ENCODE measurements at regions not wholly inside any gene's neighbourhood (a gene's known extent, or its start where the extent isn't known, plus 50 kb on each side); places are given as distances from the start of the nearest gene placed in this dataset.

DNA sequence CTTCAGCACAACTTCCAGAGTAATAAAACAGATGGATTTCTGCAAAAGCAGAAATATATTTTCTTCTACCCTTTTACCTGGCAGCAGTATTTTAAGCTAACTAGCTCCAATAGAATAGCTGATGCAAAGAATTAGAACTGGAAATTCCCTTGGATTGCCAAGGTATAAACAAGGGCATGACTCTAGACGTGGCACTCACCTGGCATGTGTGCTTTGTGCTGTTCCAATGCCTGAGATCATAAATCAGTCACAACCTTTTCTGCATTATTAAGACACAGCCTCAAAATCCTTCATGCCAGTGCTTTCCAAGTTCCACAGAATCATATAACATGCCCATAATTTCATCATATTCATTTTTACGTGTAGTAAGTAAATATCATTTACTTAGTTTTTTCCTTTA lies 1048.7 kb downstream of the ADGRL2 start:
- no peak for DNase-seq

DNA sequence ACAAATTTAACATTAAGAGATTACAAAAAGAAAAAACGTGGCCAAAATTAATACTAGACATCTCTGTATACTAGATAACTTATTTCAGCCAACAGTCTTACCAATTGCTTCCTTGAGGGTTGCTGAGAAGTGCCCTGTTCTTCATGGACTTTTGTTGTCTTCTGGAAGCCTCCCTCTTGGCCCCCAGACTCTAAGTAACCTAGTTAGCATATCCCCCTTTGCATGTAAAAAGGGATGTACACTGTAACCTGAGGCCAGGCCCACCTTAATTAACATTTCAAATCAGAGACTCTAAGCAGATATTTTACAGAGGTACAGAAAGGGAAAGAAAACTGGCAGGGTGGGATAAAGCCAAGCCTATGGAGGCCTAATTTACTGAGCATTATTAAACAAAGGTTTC lies 1047.3 kb downstream of the ADGRL2 start:
- no peak for DNase-seq

DNA sequence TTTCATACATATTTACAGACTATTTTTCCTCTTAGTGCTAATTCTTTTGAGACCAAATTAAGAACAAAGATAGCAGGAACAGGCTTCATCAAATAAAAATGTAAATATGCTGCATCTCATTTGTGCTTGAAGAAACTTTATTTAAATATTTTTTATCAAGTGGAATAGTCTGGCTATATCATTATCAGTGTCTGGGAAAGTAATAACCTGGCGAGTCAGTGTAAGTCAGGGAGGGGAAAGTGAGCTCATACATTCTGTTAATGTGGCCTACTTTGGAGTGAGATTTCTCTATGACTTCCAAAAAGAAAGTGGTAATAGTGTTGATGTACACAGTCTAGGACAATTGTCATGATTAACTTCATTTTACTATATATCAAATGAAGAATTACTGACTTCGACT lies 1045.1 kb downstream of the ADGRL2 start:
- DNase-seq: no peak

DNA sequence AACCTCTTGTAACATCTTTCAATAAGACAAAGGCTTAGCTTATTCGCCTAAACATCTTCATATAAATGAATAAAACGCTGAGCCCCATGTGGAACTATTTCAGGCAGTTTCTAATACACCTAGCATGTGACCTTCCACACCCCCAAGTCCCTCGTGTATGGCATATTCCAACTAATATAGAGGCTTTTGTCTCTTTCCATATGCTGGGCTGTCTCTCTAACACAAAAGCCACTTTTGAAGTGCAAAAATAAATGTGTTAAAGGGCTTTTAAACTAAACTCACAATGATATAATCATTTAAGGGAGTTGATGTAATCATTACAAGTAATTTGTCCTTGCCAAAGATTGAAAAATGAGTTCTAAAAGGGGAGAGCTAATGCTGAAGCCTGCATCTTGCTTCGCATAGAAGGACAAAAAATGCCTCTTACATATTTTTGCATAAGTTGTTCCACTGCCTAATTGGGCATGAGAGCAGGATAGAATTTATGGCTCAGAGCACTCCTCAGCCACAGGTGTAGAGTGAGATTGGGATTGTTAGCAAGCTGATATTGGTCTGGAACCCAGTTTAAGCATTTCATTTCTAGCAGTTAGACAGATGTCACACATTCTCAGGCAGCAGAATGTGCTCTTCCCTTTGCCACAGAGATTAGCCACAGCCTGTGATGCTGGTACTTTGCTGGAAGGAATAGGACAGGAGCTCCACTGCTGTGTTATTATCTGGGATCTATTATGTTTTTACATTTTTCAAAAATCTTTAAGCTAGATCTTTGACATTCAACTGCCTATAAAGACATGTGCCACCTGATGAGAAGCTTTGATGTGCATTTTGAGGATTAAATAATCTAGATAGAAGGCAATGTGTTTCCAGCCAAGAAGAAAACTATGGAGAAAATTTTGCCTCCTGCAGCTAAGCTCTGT lies 1044.4 kb downstream of the ADGRL2 start:
- DNase-seq: no peak

DNA sequence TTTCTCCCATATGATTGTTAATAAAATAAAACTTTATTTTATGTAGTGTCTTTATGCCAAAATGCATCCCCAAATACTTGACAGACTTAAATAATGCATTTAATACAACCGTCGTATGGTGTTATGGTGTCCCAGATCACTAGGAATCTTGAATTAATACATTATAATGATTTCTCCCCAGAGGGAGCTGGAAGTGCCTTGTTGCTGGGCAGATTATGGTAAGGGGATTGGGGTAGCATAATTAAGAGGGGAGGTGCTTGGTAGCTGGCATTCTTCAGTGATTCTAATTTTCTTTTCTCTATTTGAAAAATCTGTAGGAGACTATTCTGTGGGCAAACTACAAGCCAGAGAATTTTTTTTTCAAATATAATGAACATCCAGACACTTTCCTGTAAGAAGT lies 1043.7 kb downstream of the ADGRL2 start:
- no peak for DNase-seq

DNA sequence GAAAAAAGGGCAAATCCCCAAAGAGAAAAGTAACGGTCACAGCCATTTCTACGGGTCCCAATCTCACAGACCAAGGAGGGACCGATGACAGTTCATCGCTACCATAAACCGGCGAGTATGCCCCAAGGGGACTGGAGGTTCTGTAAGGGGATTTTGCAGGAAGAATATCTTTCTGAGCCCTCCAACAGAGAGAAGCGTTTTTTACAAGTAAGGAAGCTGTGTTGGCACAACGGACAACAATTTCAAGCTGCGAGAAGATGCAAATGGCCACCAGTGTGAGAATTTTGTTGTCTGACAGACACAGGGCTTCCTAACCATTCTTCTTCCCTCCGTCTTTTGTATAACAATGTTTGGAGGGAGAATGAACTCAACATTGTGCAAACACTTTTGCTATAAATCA lies 1043.1 kb downstream of the ADGRL2 start:
- no peak for DNase-seq

DNA sequence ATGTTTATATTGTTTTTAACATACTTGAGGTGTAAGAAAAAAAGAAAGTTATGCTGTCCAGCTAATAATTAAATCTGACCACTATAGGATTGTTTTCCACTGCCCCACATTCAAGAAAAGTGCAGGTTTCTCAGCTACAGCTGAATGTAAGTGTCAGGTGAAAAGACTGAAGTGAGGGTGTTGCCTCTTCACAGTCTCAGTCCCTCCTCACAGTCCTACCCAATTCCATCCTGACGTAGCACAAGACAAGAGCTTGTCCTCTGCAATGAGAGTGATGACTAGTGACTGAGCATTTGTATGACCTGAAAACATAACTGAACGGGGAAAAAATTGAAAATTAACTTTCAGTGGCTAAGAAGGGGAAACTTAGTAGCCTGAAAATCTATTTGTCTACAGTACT lies 1039.5 kb downstream of the ADGRL2 start:
- no peak for DNase-seq

DNA sequence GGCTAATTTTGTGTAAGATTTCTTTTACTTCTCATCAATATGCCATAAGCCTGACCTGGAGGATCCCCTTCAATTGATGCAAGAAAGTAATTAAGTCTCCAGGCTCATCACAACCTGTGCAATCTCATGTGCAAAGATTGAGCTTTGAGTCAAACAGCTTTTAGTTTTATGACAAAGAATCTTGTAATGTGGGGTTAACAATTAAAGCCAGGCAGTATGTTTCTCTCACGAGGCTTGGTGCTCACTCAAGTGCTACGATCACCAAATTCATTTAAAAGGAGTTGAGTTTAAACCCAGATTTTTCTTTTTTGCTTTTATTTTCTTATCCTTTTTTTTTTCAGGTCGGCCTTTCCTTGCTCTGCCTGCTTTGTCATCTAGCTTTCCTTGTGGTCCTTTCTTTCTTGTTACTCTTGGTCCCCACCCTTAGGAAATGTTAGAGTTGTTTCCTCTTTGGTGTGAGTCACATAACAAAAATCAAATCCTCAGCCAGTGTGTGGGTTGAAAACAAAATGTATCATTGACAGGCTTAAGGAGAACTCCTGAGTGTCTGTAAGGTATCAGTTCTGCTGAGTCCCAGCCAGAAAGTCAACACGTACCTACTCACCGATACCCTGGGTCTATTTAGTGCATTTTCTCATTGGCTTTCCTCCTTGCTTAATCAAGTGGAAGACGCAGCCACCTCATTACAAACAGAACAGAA lies 1037.2 kb downstream of the ADGRL2 start:
- DNase-seq: no peak

DNA sequence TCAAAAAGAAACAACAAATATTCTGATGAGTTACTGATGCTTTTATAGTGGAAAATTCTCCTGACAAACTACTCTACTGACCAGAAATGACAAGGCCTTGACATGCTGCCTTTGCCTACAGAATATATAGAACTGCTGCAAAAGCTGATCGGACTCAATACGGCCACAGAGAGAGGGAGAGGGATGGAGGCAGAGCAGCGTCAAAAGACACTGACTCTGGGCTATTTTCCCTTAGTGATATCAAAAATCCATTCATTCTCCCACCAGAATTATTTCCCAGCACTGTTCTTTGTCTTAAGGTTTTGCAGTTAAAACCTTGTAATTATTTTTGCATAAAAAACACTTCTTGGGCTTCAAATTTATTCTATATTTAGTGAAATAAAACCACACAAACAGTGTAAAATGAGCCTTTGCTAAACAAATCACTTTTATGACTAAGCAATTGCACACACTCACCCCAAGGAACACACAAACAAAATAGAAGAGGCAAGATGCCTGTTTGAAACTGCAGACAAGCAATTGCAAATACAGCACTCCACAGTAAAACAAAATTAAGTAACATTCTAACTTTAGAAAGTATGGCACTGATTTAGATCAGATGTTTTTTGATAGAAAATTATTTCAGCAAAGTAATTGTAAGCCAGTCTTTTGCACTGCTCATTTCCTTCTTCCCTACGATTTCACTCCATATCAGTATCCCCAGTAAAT lies 1036.4 kb downstream of the ADGRL2 start:
- DNase-seq: no peak

DNA sequence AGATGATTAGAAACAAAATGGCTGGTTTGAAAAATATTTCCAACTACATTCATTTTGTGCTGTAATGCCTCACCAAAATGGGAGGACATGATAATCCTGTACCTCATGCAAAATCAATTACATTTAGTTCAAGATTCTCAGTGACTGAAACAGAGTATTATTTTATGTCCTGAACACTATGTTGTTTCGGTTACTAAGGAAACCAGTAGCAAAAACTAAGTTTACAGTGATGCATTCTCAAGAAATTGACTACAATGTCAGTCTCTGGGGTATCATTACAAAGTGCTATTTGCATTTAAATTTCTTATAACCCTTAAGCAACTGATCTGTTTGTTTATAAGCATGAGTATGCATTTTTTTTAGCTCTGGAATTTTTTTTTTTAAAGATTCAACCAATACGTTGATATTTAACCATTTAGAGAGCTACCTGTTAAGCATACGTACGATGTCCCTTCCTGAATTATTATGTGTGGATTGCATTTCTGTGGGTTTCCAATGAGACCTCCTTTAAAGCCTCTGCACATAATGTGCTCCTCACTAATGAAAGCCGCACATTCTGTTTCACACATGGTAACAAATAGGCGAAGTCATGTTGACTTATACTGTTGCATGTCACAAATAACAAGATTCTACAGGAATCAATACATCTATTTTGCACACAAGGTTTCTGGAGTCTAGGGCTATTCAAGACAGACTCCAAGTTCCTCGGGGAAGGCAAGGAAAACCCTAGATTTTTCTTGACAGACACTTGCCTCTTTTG lies 1035.7 kb downstream of the ADGRL2 start:
- DNase-seq: no peak

DNA sequence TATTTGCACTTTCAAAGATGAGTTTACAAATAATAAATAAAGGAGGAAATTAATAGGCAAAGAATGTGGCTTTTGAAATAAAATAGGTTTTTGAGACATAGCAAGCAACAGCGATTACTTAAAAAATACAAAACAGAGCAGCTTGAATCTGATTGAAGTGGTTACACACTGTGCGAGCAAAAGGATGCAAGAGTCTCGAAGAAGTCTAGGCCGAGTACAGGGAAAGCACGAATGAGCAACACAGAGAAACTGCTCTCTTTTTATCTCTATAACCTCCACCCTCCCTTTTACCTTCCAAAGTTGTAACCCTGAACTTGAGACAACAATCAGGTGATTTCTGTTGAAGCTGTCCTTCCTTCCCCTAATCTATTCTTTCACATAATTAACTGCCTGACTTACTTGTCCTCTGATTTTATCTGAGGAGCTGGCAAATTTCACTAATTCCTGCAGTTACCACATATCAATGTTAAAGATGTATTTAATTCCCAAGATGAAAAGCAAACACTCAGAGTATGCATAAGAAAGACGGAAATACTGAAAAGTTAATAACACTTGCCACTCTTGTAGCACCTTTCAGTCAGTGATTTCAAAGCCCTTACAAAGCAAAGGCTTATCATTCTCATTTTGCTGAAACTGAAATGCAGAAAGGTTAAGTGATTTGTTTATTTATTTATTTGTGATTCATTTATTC lies 1030.1 kb downstream of the ADGRL2 start:
- DNase-seq: no peak

DNA sequence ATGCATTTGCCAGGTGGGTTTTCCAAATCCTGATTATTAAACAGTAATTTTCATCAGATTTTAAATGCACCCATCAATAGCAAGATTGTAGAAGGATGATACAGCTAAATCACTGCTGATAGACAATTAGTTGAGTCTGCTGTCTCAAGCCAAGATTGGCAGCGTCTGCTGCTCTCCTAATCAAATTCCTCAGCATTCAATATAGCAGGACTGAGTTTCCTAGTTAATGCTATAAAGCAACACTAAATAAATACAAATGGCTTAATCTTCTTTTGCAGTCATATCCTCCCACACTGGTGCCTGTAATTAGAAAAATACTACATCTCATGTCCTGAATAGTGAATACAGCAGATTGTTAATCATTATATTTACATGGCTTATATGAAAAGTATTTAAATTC lies 1028.8 kb downstream of the ADGRL2 start:
- DNase-seq: no peak

DNA sequence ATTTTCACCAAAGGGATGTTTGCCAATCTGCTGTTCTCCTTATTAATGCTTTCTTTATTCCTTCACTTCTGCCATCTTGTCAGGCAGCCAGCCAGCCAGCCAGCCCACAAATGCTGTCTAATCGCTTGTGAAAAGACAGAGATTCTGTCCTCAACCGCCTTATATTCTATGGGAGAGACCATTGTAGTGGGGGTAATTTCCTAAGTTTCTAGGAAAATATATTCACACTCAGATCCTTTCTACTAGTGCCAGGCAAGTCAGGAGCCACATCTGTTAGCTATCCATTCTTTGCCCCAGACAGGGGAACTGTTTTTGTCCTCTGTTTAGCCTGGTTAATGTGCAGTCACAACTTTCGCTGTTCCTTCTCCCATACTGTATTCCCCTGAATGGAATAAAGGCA lies 1023.1 kb downstream of the ADGRL2 start:
- no peak for DNase-seq

DNA sequence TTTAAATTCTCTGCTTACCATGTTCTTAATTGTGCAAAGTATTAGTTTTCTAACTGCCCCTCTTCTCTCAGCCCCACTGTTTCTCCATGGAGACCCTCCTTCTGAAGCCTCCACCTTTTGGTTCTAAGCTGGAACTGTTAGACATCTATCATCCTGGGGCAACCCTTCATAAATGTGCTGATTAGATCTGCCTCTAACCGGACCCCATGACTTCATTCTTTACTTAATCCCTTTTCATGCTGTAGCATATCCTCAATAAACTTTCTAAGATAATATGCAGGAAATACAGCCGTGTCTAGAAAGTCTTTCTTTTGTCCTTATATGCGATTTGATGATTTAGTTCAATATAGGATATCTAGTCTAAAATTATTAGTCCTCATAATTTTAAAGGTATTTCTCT lies 1020.1 kb downstream of the ADGRL2 start:
- no peak for DNase-seq

DNA sequence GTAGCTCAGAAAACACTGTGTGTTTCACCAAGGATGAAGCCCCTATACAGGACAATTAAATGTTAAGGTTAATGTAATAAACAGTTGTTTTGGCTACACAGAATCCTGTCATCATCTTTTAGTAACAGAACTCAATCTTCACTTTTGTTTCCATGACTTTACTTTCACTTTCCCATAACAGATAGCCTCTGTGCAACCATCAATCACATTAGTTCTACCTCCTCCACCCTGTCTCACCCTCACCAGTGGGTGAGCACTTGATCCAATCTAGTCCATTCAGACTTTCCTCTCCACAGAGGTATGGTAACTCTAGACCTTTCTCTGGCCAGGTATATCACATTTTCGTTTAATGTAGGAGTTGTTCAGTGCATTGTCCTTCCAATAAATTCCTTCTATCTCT lies 1018.5 kb downstream of the ADGRL2 start:
- no peak for DNase-seq

DNA sequence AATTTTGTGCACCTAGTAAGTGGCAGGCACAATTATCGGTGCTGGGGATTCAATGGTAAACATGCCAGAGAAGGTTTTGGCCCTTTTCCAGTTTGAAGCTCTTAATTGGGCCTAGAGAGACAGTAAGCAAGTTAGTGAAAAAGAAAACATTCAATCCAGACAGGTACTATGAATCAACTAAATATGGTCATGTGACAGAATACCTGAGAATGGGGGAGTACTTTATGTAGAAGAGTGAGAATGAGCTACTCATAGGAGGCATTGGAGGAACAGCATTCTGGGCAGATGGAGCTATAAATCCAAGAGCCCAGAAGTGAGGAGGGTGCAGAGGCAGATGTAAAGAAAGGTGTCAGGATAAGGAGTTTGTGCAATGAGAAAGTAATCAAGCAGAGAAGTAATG lies 1017.9 kb downstream of the ADGRL2 start:
- no peak for DNase-seq

DNA sequence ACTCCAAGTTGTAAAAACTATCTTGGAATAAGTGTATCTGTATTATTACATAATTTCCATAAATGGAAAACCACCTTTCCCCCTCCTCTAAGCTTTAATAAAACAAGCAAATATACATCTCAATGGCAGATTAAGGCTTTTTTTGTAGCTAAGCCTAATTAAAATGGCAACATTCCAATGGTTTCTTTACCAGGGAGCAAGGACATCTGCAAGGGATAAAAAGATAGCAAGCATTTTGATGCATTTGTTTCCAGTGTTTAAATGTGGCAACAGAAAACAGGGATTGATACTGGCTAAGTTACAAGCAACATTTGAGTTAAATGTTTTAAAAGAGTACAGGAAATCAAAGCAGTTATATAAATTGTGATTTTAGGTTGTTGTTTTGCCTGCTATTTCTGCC lies 1012.7 kb downstream of the ADGRL2 start:
- no peak for DNase-seq

DNA sequence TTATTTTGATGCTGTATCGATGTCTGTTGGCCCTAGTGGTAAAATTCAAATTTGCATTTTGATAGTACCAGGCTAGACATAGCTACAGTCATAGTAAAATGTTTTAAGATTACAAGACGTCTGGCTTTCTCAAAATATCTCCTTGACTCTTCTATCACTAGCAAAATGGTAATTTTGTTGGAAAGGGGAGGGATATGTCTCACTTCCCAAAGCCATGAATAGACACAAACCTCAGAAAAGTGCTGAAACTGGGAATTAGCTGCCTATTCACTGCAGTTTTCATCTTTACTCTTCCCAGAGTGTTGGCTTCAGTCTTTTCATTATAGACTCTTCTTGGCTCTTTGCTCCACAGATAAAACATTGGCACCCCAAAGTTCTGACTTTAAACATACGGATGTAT lies 1009.9 kb downstream of the ADGRL2 start:
- DNase-seq: no peak

DNA sequence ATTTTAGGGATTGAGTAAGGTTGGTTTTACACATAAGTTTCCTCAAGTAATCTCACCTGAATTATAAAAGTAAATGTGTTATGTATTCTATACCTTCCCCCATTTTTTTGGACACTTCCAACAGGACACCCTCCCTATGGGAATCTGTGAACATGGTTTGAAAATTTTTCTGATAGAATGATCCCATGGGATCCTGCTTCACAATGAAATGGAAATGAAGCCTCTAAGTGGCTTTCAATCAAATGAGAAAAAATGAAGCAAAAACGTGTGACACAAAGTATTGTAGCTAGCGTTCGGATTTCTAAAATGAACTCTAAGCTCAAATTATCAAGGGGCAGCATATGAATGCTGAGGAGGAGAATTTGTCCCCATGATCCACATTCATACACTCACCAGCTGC lies 1006.8 kb downstream of the ADGRL2 start:
- DNase-seq: no peak

DNA sequence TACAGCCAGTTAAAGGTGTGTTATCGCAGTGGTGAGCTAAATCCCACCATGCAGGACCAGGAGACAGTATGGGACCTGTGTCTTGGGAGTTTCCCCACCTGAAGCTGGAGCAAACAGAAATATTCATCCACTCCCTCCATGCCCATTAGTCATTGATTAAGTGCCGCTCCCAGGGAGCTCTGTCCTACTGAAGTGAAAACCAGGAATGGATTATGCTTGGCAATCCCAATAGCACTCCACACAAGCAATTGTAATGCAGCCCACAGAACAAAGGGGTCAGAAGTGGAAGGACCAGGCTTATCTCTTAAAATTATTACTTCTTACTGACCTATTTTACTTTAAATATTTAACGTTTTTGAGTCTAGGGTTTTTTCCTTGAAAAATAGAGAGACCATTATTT lies 1005.4 kb downstream of the ADGRL2 start:
- no peak for DNase-seq

DNA sequence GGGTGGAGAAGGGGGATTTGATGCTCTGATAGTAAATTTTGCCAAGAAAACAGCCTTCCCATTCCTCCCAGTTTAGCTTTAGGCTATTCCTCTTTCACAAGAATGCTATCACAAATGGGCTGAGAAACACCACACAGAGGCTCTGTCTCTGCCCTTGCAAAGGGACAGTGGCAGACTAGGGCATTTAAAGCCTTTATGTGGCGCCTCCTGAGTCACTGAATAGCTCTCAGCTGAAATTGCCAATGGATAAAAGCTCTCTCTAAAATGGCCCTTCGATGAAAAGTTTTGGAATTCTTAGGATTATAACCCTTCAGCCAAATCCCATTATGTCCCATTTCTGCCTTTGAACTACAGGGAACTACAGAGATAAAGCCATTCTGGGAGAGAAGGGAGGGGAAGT lies 1000.4 kb downstream of the ADGRL2 start:
- no peak for DNase-seq

DNA sequence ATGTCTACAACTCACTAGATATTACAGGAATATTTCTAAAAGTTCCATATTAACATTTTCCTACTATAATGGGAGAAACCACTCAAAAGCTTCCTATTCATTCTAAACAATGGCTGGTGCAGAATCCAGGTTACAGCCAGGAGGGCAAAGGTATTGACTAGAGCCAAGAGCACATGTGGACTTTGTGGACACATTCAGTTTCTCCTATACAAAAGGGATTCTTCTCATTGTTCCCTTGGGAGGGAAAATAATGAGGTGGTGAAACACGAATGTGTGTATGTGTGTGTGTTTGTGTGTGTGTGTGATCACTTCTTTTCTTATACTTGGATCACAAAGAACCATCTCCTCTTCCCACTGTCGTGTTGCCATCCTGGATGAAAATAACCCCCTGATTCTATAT lies 1000.0 kb downstream of the ADGRL2 start:
- no peak for DNase-seq

DNA sequence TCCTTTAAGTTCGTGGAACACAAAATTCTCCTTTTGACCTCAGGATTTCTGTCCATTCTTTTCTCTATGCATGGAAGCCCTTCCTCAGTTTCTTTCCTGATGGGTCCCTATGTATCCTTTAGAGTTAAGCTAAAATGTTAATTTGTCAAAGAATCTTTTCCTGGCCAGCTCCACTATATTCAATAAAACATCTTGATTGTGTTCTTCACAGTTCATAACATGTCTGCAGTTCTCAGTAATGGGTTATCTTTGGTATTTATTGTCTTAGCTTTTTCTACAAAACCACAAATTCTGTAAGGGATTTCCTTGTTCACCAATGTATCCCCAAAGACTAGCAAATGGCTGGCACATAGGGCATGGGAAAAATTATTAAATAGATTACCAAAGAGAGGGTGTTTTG lies 998.5 kb downstream of the ADGRL2 start:
- DNase-seq: no peak
